ENCODE measurements at regions not wholly inside any gene's neighbourhood (a gene's known extent, or its start where the extent isn't known, plus 50 kb on each side); places are given as distances from the start of the nearest gene placed in this dataset.
"Not testable (repeated sequence)": the region's sequence is repeated elsewhere in the genome, so short reads cannot be mapped to it uniquely, and the experiment has no call there.

GRCh38 chr17:64784353-64785010 lies 122.4 kb upstream of the SMURF2 start:
- DNase-seq: no peak

- DNase-seq: no peak
Observed at GRCh38 chr17:64783556-64784352, 121.6 kb upstream of the SMURF2 start.

GRCh38 chr17:64783031-64783461 lies 120.9 kb upstream of the SMURF2 start:
- peak; percentile 58 to 84 (median 74) for DNase-seq

- no peak for DNase-seq
Observed at GRCh38 chr17:64781810-64782555, 119.9 kb upstream of the SMURF2 start.

- peak; percentile 77 to 92 (median 84) for DNase-seq
Observed at GRCh38 chr17:64781014-64781756, 119.1 kb upstream of the SMURF2 start.

GRCh38 chr17:64780096-64781013 lies 118.2 kb upstream of the SMURF2 start:
- DNase-seq: peak; percentile 64 to 85 (median 72)

- peak in 2 of 4 experiments; percentile 15 to 22 for DNase-seq
Observed at GRCh38 chr17:64779376-64780095, 117.4 kb upstream of the SMURF2 start.

- DNase-seq: not testable (repeated sequence)
Observed at GRCh38 chr17:64779098-64779375, 116.9 kb upstream of the SMURF2 start.

- peak; percentile 8 to 56 (median 38) for DNase-seq
Observed at GRCh38 chr17:64778240-64779097, 116.4 kb upstream of the SMURF2 start.

- DNase-seq: peak; percentile 83 to 91 (median 90)
Observed at GRCh38 chr17:64777415-64778239, 115.5 kb upstream of the SMURF2 start.

GRCh38 chr17:64776720-64777414 lies 114.8 kb upstream of the SMURF2 start:
- DNase-seq: peak; percentile 90 to 95 (median 93)

- DNase-seq: no peak
Observed at GRCh38 chr17:64775701-64776570, 113.8 kb upstream of the SMURF2 start.

- DNase-seq: no peak
Observed at GRCh38 chr17:64774888-64775540, 112.9 kb upstream of the SMURF2 start.

GRCh38 chr17:64773836-64774761 lies 112.0 kb upstream of the SMURF2 start:
- DNase-seq: peak in 3 of 4 experiments; percentile 16 to 45 (median 19)

GRCh38 chr17:64773386-64773835 lies 111.3 kb upstream of the SMURF2 start:
- DNase-seq: no peak

All from suppressor macrophage (primary cell).